ENCODE measurements at regions not wholly inside any gene's neighbourhood (a gene's known extent, or its start where the extent isn't known, plus 50 kb on each side); places are given as distances from the start of the nearest gene placed in this dataset.
"Not testable (repeated sequence)": the region's sequence is repeated elsewhere in the genome, so short reads cannot be mapped to it uniquely, and the experiment has no call there.

DNA sequence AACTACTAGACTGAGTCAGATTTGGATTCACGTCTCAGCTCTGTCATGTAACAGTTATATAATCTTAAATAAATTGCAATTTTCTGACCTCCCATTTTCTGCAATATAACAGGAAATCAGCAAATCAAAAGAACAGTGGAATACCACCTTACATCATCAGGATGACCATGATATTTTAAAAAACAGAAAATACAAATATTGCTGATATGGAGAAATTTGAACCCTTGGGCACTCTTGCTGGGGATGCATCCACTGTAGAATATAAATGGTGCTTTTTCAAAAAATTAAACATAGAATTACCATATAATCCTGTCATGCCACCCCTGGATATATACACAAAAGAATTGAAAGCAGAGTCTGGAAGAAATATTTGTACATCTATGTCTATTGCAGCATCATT lies 982.5 kb downstream of the TBL1XR1 start:
- no peak for DNase-seq (ENCODE audit: low read depth)
- H3K36me3 ChIP-seq (ENCODE audit: control insufficient read depth, insufficient read depth, low read length) = no peaks in the 10 kb centered on the region
- no peak overlapping the region for H3K4me3 ChIP-seq (ENCODE audit: low read depth, low read length)
- ChIA-PET CTCF (no interaction called here), POLR2A (no interaction called here)
- no peaks in the 10 kb centered on the region for H3K27me3 ChIP-seq (ENCODE audit: control insufficient read depth, insufficient read depth, low read length)
- TF ChIP-seq, protein P1, sequence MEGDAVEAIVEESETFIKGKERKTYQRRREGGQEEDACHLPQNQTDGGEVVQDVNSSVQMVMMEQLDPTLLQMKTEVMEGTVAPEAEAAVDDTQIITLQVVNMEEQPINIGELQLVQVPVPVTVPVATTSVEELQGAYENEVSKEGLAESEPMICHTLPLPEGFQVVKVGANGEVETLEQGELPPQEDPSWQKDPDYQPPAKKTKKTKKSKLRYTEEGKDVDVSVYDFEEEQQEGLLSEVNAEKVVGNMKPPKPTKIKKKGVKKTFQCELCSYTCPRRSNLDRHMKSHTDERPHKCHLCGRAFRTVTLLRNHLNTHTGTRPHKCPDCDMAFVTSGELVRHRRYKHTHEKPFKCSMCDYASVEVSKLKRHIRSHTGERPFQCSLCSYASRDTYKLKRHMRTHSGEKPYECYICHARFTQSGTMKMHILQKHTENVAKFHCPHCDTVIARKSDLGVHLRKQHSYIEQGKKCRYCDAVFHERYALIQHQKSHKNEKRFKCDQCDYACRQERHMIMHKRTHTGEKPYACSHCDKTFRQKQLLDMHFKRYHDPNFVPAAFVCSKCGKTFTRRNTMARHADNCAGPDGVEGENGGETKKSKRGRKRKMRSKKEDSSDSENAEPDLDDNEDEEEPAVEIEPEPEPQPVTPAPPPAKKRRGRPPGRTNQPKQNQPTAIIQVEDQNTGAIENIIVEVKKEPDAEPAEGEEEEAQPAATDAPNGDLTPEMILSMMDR (IDR thresholded peaks at IDR 0.05; ENCODE audit: insufficient read depth, low read depth, low read length) = no peak

DNA sequence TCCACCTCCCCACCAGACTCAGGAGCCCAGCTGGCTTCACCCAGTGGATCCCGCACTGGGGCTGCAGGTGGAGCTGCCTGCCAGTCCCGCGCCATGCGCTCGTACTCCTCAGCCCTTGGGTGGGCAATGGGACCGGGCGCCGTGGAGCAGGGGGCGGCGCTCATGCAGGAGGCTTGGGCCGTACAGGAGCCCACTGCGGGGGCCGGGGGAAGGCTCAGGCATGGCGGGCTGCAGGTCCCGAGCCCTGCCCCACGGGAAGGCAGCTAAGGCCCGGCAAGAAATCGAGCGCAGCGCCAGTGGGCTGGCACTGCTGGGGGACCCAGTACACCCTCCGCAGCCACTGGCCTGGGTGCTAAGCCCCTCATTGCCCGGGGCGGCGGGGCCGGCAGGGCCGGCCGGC lies 984.0 kb downstream of the TBL1XR1 start:
- POLR2A ChIA-PET; CTCF ChIA-PET; H3K36me3 ChIP-seq (ENCODE audit: control insufficient read depth, insufficient read depth, low read length); H3K4me3 ChIP-seq (ENCODE audit: low read depth, low read length); DNase-seq (ENCODE audit: low read depth); H3K27me3 ChIP-seq (ENCODE audit: control insufficient read depth, insufficient read depth, low read length): not testable (repeated sequence)

DNA sequence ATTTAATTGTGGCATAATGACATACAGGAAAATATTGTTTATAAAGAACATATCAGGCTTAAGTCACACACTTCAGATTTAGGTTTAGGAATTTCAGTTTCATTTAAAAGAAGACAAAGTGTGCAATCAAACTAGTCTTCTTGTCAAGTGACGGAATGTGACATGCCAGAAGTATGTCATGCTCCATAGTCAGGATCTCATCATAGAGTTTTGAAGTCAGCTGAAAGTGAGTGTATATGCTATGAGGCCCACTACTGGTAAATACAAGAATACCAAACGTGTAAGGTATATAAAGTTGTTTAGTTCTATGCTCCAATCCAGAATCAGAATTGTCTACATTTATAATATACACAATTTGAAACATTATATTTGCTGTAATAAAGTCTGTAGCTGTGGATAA lies 988.4 kb downstream of the TBL1XR1 start:
- no peaks in the 10 kb centered on the region for H3K27me3 ChIP-seq (ENCODE audit: control insufficient read depth, insufficient read depth, low read length)
- POLR2A ChIA-PET = no interaction called here
- TF ChIP-seq, protein P1 (IDR thresholded peaks at IDR 0.05; ENCODE audit: insufficient read depth, low read depth, low read length) = no peak
- H3K4me3 ChIP-seq (ENCODE audit: low read depth, low read length) = no peak overlapping the region
- no peaks in the 10 kb centered on the region for H3K36me3 ChIP-seq (ENCODE audit: control insufficient read depth, insufficient read depth, low read length)
- DNase-seq (ENCODE audit: low read depth) = no peak
- CTCF ChIA-PET = no interaction called here

DNA sequence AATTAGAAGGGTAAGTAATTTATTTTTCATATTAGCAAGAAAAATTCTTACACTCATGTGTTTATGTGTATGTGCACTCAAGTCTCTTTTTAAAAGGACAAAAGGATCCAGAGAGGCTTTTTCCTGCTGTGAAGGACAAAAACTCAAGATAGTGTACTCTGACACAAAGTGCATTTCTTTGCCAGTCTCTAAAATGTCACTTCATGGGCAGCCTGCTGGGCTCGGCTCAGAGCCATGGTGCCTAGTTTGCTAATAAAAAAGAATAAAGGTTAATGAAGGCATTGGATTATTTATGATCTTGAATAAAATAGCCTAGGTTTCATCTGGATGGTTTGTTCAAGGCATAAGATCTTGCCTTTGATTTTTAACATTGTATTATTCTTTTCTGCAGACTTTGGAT lies 989.0 kb downstream of the TBL1XR1 start:
- no peaks in the 10 kb centered on the region for H3K27me3 ChIP-seq (ENCODE audit: control insufficient read depth, insufficient read depth, low read length)
- no peak for DNase-seq (ENCODE audit: low read depth)
- no peak overlapping the region for H3K4me3 ChIP-seq (ENCODE audit: low read depth, low read length)
- TF ChIP-seq, protein P1 (IDR thresholded peaks at IDR 0.05; ENCODE audit: insufficient read depth, low read depth, low read length) = no peak
- H3K36me3 ChIP-seq (ENCODE audit: control insufficient read depth, insufficient read depth, low read length) = no peaks in the 10 kb centered on the region
- ChIA-PET CTCF (no interaction called here), POLR2A (no interaction called here)

DNA sequence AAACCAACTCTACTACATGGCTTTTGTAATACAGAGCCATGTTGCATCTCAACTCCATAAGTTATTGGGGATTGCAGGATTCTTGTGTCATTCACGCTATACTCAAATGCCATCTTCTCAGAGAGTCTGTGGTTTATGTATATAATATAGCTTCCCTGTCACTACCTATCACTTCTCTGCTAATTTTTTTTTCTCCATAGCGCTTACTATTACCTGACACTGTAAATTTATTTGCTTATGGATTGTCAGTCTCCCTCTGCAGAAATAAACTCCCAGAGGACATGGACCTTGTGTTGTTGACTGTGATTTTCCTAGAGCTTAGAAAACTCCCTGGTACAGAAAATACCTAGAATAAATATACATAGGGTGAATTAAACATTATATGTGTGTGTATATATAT lies 990.5 kb downstream of the TBL1XR1 start:
- H3K4me3 ChIP-seq (ENCODE audit: low read depth, low read length) = no peak overlapping the region
- TF ChIP-seq, protein P1 (IDR thresholded peaks at IDR 0.05; ENCODE audit: insufficient read depth, low read depth, low read length) = no peak
- POLR2A ChIA-PET = interaction anchor here (0.6 kb wide), 1 partner anchor 94 kb away, joined by 3 read pairs; no protein-coding TSS in a partner anchor
- CTCF ChIA-PET = interaction anchor here (0.6 kb wide), 1 partner anchor 974 kb away, joined by 3 read pairs; no protein-coding TSS in a partner anchor
- no peaks in the 10 kb centered on the region for H3K36me3 ChIP-seq (ENCODE audit: control insufficient read depth, insufficient read depth, low read length)
- H3K27me3 ChIP-seq (ENCODE audit: control insufficient read depth, insufficient read depth, low read length) = no peaks in the 10 kb centered on the region
- no peak for DNase-seq (ENCODE audit: low read depth)

DNA sequence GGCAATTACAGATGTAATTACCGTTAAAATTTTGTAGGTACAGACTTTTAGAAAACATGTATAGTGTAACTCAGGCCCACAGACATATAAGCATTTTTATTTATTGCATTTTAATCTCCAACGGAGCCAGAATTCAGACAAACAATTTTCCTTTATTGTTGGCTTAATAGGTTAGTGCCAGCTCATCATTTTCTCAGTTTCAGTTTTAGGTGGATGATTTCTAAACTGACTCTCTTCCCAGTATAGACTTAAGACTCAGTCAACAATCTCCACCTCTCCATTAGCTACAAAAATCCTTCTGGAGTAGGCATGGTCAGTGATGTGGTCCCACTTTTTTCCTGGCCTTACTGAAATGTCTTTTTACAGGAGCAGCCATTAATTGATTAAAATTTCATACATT lies 994.6 kb downstream of the TBL1XR1 start:
- Histone ChIP-seq H3K27me3 (ENCODE audit: control insufficient read depth, insufficient read depth, low read length) (no peaks in the 10 kb centered on the region), H3K4me3 (ENCODE audit: low read depth, low read length) (no peak overlapping the region), H3K36me3 (ENCODE audit: control insufficient read depth, insufficient read depth, low read length) (no peaks in the 10 kb centered on the region)
- no peak for DNase-seq (ENCODE audit: low read depth)
- POLR2A ChIA-PET = interaction anchor here (0.6 kb wide), 1 partner anchor 9 kb away, joined by 3 read pairs; no protein-coding TSS in a partner anchor
- CTCF ChIA-PET = no interaction called here
- TF ChIP-seq, protein P1 (IDR thresholded peaks at IDR 0.05; ENCODE audit: insufficient read depth, low read depth, low read length) = no peak
